ENCODE measurements at regions not wholly inside any gene's neighbourhood (a gene's known extent, or its start where the extent isn't known, plus 50 kb on each side); places are given as distances from the start of the nearest gene placed in this dataset.

GRCh38 chr4:8702516-8703400, 110.2 kb downstream of the CPZ start:
- Histone ChIP-seq H3K9me3 (ENCODE audit: control insufficient read depth, low read depth, low read length) (no peaks in the 10 kb centered on the region), H3K27me3 (ENCODE audit: control insufficient read depth, extremely low read depth, insufficient read depth, low read length) (peaks cover 17% of the 10 kb centered on the region), H3K4me1 (ENCODE audit: control insufficient read depth, extremely low read depth, insufficient read depth, low read length) (no peaks in the 10 kb centered on the region), H3K27ac (ENCODE audit: control insufficient read depth, insufficient read depth, low read length) (no peak overlapping the region), H3K9me1 (ENCODE audit: control insufficient read depth, extremely low read depth, insufficient read depth, low read length) (no peaks in the 10 kb centered on the region), H3K4me3 (ENCODE audit: control insufficient read depth in 2 of 3, extremely low read depth in 1 of 3, insufficient read depth in 2 of 3, low read depth in 1 of 3, low read length in 3 of 3) (no peak overlapping the region), H2AFZ (ENCODE audit: control insufficient read depth, low read length) (no peak overlapping the region), H3K9ac (ENCODE audit: control insufficient read depth, extremely low read depth, insufficient read depth, low read length) (no peak overlapping the region), H3K4me2 (ENCODE audit: control insufficient read depth, extremely low read depth, insufficient read depth, low read depth, low read length) (no peak overlapping the region), H3K36me3 (ENCODE audit: control insufficient read depth in 2 of 2, extremely low read depth in 1 of 2, insufficient read depth in 2 of 2, low read length in 2 of 2) (no peaks in the 10 kb centered on the region), H4K20me1 (ENCODE audit: control insufficient read depth, extremely low read depth, insufficient read depth, low read length) (no peaks in the 10 kb centered on the region), H3K79me2 (ENCODE audit: control insufficient read depth, insufficient read depth, low read length) (no peaks in the 10 kb centered on the region)
- no peak for TF ChIP-seq EZH2 (IDR thresholded peaks at IDR 0.05; ENCODE audit: low read length)
- no peak for TF ChIP-seq CTCF (optimal IDR thresholded peaks at IDR 0.05 in 1 of 3, IDR thresholded peaks at IDR 0.05 in 1 of 3, conservative IDR thresholded peaks at IDR 0.05 in 1 of 3; ENCODE audit: extremely low read depth in 1 of 3, insufficient read depth in 2 of 3, low read length in 3 of 3)
- DNase-seq (ENCODE audit: low read depth, low spot score) (no peak), FAIRE-seq (no peak)
- dilution Hi-C loops (cut with MboI; ENCODE audit: extremely low pct_ligation_motif_present, low sequenced_read_pairs) = no loop called here

GRCh38 chr4:8702020-8702495, 109.5 kb downstream of the CPZ start:
- no peak overlapping the region for H3K27ac ChIP-seq (ENCODE audit: control insufficient read depth, insufficient read depth, low read length)
- H4K20me1 ChIP-seq (ENCODE audit: control insufficient read depth, extremely low read depth, insufficient read depth, low read length) = no peaks in the 10 kb centered on the region
- H3K4me3 ChIP-seq (ENCODE audit: control insufficient read depth in 2 of 3, extremely low read depth in 1 of 3, insufficient read depth in 2 of 3, low read depth in 1 of 3, low read length in 3 of 3) = no peak overlapping the region
- dilution Hi-C loops (cut with MboI; ENCODE audit: extremely low pct_ligation_motif_present, low sequenced_read_pairs) = no loop called here
- TF ChIP-seq CTCF (optimal IDR thresholded peaks at IDR 0.05 in 1 of 3, IDR thresholded peaks at IDR 0.05 in 1 of 3, conservative IDR thresholded peaks at IDR 0.05 in 1 of 3; ENCODE audit: extremely low read depth in 1 of 3, insufficient read depth in 2 of 3, low read length in 3 of 3) = no peak
- no peak for TF ChIP-seq EZH2 (IDR thresholded peaks at IDR 0.05; ENCODE audit: low read length)
- H3K4me1 ChIP-seq (ENCODE audit: control insufficient read depth, extremely low read depth, insufficient read depth, low read length) = no peaks in the 10 kb centered on the region
- H2AFZ ChIP-seq (ENCODE audit: control insufficient read depth, low read length) = no peak overlapping the region
- DNase-seq (ENCODE audit: low read depth, low spot score) (no peak), FAIRE-seq (no peak)
- no peaks in the 10 kb centered on the region for H3K79me2 ChIP-seq (ENCODE audit: control insufficient read depth, insufficient read depth, low read length)
- no peak overlapping the region for H3K4me2 ChIP-seq (ENCODE audit: control insufficient read depth, extremely low read depth, insufficient read depth, low read depth, low read length)
- no peaks in the 10 kb centered on the region for H3K36me3 ChIP-seq (ENCODE audit: control insufficient read depth in 2 of 2, extremely low read depth in 1 of 2, insufficient read depth in 2 of 2, low read length in 2 of 2)
- H3K27me3 ChIP-seq (ENCODE audit: control insufficient read depth, extremely low read depth, insufficient read depth, low read length) = peaks cover 17% of the 10 kb centered on the region
- H3K9me1 ChIP-seq (ENCODE audit: control insufficient read depth, extremely low read depth, insufficient read depth, low read length) = no peaks in the 10 kb centered on the region
- no peaks in the 10 kb centered on the region for H3K9me3 ChIP-seq (ENCODE audit: control insufficient read depth, low read depth, low read length)
- H3K9ac ChIP-seq (ENCODE audit: control insufficient read depth, extremely low read depth, insufficient read depth, low read length) = no peak overlapping the region
